MM.1S (cell line): ENCODE measurements at regions not wholly inside any gene's neighbourhood (a gene's known extent, or its start where the extent isn't known, plus 50 kb on each side); places are given as distances from the start of the nearest gene placed in this dataset.

Source experiments
- DNase-seq: peaks from one replicate; pipeline ENCODE4 v3.0.0-alpha.2; 2015
- H2AFZ ChIP-seq: fragments of 300-600 bp; sonication (generic); 2 replicates; pipeline ENCODE4 v1.6.0; 2016; ENCODE audit warnings: antibody characterized with exemption, low read length
- H3F3A ChIP-seq: fragments of 300-600 bp; sonication (generic); 2 replicates; pipeline ENCODE4 v1.6.1; 2016; ENCODE audit warnings: mild to moderate bottlenecking, antibody characterized with exemption, low read length, moderate library complexity, mixed read lengths; ENCODE audit not compliant: insufficient read depth
- H3K27ac ChIP-seq: fragments of 300-600 bp; sonication (generic); 2 replicates; pipeline ENCODE4 v1.5.1; 2016; ENCODE audit warnings: mild to moderate bottlenecking, low read length
- H3K27me3 ChIP-seq: fragments of 300-600 bp; sonication (generic); replicated peaks from 2 replicates; pipeline ENCODE4 v1.6.0; 2016; ENCODE audit warnings: low read length; ENCODE audit not compliant: insufficient read depth
- H3K36me3 ChIP-seq: fragments of 300-600 bp; sonication (generic); replicated peaks from 2 replicates; pipeline ENCODE4 v1.6.1; 2016; ENCODE audit warnings: mild to moderate bottlenecking, low read length, mixed read lengths; ENCODE audit not compliant: insufficient read depth
- H3K4me1 ChIP-seq: fragments of 300-600 bp; sonication (generic); 2 replicates; pipeline ENCODE4 v1.6.1; 2016; ENCODE audit warnings: low read length, mixed read lengths
- H3K4me2 ChIP-seq: fragments of 300-600 bp; sonication (generic); 2 replicates; pipeline ENCODE4 v1.6.0; 2016; ENCODE audit warnings: low read depth, low read length
- H3K4me3 ChIP-seq: fragments of 300-600 bp; sonication (generic); 2 replicates; pipeline ENCODE4 v1.5.1; 2016; ENCODE audit warnings: low read length, mixed read lengths
- H3K79me2 ChIP-seq: fragments of 300-600 bp; sonication (generic); 2 replicates; pipeline ENCODE4 v1.6.1; 2016; ENCODE audit warnings: mixed run types, low read length, mixed read lengths
- H3K9ac ChIP-seq: fragments of 300-600 bp; sonication (generic); 2 replicates; pipeline ENCODE4 v1.6.1; 2016; ENCODE audit warnings: low read length, mixed read lengths
- H3K9me2 ChIP-seq: fragments of 300-600 bp; sonication (generic); replicated peaks from 2 replicates; pipeline ENCODE4 v1.6.1; 2016; ENCODE audit warnings: mild to moderate bottlenecking, low read length, mixed read lengths; ENCODE audit not compliant: insufficient read depth
- H3K9me3 ChIP-seq: fragments of 300-600 bp; sonication (generic); replicated peaks from 2 replicates; pipeline ENCODE4 v1.6.1; 2016; ENCODE audit warnings: mild to moderate bottlenecking, low read length, mixed read lengths; ENCODE audit not compliant: insufficient read depth
- H4K20me1 ChIP-seq: fragments of 300-600 bp; sonication (generic); 2 replicates; pipeline ENCODE4 v1.6.1; 2016; ENCODE audit warnings: mild to moderate bottlenecking, low read length, moderate library complexity, mixed read lengths; ENCODE audit not compliant: insufficient read depth
- EZH2 ChIP-seq: fragments of 300-600 bp; sonication (generic); optimal IDR thresholded peaks from 2 replicates; pipeline ENCODE3; 2017; ENCODE audit warnings: low read depth, mild to moderate bottlenecking, antibody characterized with exemption, low read length, mixed read lengths
- EZH2phosphoT487 ChIP-seq: fragments of 300-600 bp; sonication (generic); IDR thresholded peaks from 2 replicates; pipeline ENCODE4 v1.6.1; 2018; ENCODE audit warnings: antibody characterized with exemption, low read length
- TF ChIP-seq, protein P1 (sequence below): fragments of 300-600 bp; sonication (generic); IDR thresholded peaks from 2 replicates; pipeline ENCODE4 v1.5.1; 2016; ENCODE audit warnings: antibody characterized with exemption, low read length, mixed read lengths

DNA sequence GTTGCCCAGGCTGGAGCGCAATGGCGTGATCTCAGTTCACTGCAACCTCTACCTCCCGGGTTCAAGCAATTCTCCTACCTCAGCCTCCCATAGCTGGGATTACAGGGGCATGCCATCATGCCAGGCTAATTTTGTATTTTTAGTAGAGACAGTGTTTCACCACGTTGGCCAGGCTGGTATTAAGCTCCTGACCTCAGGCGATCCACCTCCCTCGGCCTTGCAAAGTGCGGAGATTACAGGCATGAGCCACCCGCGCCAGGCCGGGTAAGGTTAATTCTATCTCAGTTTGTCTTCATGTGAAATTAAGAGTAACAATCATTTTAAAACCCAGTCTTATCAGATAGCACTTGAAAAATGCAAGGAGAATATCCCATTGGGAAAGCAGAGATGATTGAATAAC lies 1681.7 kb upstream of the DDX18 start:
- DNase-seq: no peak
- TF ChIP-seq EZH2 (no peak), EZH2phosphoT487 (no peak)
- TF ChIP-seq, protein P1, sequence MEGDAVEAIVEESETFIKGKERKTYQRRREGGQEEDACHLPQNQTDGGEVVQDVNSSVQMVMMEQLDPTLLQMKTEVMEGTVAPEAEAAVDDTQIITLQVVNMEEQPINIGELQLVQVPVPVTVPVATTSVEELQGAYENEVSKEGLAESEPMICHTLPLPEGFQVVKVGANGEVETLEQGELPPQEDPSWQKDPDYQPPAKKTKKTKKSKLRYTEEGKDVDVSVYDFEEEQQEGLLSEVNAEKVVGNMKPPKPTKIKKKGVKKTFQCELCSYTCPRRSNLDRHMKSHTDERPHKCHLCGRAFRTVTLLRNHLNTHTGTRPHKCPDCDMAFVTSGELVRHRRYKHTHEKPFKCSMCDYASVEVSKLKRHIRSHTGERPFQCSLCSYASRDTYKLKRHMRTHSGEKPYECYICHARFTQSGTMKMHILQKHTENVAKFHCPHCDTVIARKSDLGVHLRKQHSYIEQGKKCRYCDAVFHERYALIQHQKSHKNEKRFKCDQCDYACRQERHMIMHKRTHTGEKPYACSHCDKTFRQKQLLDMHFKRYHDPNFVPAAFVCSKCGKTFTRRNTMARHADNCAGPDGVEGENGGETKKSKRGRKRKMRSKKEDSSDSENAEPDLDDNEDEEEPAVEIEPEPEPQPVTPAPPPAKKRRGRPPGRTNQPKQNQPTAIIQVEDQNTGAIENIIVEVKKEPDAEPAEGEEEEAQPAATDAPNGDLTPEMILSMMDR: no peak

DNA sequence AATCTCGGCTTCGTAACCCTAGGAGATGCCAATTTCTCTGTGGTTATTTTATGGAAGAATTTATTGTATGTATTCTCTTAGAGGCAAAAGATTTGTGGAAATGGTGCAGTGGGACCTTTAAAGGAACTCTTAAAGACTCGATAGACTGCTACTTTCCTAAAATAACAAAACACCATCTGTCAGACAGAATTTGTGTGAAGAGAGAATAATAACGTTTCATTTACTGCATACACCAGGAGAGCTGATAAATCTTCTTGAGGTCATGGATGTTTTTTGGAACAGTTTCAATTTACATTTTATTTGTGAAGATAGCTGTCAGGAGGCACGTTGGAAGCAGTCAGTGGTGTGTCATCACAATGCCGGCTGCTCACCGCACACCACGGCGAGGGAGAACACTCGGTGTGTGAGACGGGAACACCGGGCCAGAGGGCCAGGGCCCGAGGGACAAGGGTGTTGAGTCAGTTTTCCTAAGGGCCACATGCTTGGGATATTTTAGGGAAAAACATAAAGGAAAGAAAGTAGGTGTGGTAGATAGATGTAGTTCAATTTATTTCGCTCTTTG lies 1681.0 kb upstream of the DDX18 start:
- no peak overlapping the region for H3K4me2 ChIP-seq
- H3K27ac ChIP-seq: no peak overlapping the region
- H3K27me3 ChIP-seq: no peaks in the 10 kb centered on the region
- DNase-seq: no peak
- no peaks in the 10 kb centered on the region for H3K79me2 ChIP-seq
- H3F3A ChIP-seq: no peaks in the 10 kb centered on the region
- no peak overlapping the region for H3K9ac ChIP-seq
- TF ChIP-seq, protein P1: no peak
- TF ChIP-seq EZH2phosphoT487: no peak
- TF ChIP-seq EZH2: no peak
- H2AFZ ChIP-seq: no peak overlapping the region
- no peaks in the 10 kb centered on the region for H3K4me1 ChIP-seq
- no peaks in the 10 kb centered on the region for H4K20me1 ChIP-seq
- no peaks in the 10 kb centered on the region for H3K36me3 ChIP-seq
- H3K9me2 ChIP-seq: no peaks in the 10 kb centered on the region
- no peak overlapping the region for H3K4me3 ChIP-seq
- H3K9me3 ChIP-seq: no peaks in the 10 kb centered on the region

More for the DNA sequence above, 1681.7 kb upstream of the DDX18 start:
- Histone ChIP-seq H3K9me3 (no peaks in the 10 kb centered on the region), H3K79me2 (no peaks in the 10 kb centered on the region), H3K4me2 (no peak overlapping the region), H3K36me3 (no peaks in the 10 kb centered on the region), H3K4me1 (no peaks in the 10 kb centered on the region), H4K20me1 (no peaks in the 10 kb centered on the region), H3F3A (no peaks in the 10 kb centered on the region), H2AFZ (no peak overlapping the region), H3K9me2 (no peaks in the 10 kb centered on the region), H3K27me3 (no peaks in the 10 kb centered on the region), H3K27ac (no peak overlapping the region), H3K9ac (no peak overlapping the region), H3K4me3 (no peak overlapping the region)

DNA sequence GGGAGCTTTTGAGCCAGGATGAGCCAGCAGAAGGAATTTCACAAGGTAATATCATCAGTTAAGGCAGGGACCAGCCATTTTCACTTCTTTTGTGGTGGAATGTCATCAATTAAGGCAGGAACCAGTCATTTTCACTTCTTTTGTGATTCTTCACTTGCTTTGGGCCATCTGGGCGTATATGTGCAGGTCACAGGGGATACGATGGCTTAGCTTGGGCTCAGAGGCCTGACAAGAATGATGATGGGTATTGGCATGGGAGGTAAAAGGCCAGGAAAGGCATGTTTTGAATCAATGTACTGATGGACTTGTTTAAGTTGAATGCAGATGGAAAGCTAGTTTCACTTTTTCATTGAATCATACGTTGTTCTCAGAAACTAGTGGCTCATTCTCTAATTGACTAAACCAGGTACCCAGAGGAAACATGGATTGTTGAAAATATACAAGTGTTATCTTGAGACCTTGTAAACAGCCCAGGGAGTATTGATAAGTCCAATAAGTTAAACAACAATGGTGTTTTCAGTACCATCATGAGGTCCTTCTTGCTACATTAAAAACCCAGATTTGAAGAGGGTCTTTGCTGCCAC lies 1672.5 kb upstream of the DDX18 start:
- Histone ChIP-seq H3K9me3 (no peaks in the 10 kb centered on the region), H3K36me3 (no peaks in the 10 kb centered on the region), H3K27ac (no peak overlapping the region), H3K4me1 (no peaks in the 10 kb centered on the region), H3K4me3 (no peak overlapping the region), H3K4me2 (no peak overlapping the region), H3K9ac (no peak overlapping the region), H3K79me2 (no peaks in the 10 kb centered on the region), H4K20me1 (no peaks in the 10 kb centered on the region), H3F3A (no peaks in the 10 kb centered on the region), H3K27me3 (no peaks in the 10 kb centered on the region), H2AFZ (no peak overlapping the region), H3K9me2 (no peaks in the 10 kb centered on the region)
- no peak for TF ChIP-seq EZH2
- no peak for TF ChIP-seq EZH2phosphoT487
- TF ChIP-seq, protein P1: no peak
- no peak for DNase-seq
